ENCODE measurements at regions not wholly inside any gene's neighbourhood (a gene's known extent, or its start where the extent isn't known, plus 50 kb on each side); places are given as distances from the start of the nearest gene placed in this dataset.
"Not testable (repeated sequence)": the region's sequence is repeated elsewhere in the genome, so short reads cannot be mapped to it uniquely, and the experiment has no call there.

- H3K4me3 ChIP-seq (ENCODE audit: low read depth, low read length), result no peak overlapping the region
- no peaks in the 10 kb centered on the region for H3K27me3 ChIP-seq (ENCODE audit: control insufficient read depth, insufficient read depth, low read length)
- H3K36me3 ChIP-seq (ENCODE audit: control insufficient read depth, insufficient read depth, low read length), result no peaks in the 10 kb centered on the region
- DNase-seq (ENCODE audit: low read depth) (no peak), FAIRE-seq (no peak)
- no peak for TF ChIP-seq CTCF (IDR thresholded peaks at IDR 0.05; ENCODE audit: insufficient read depth, low read length, severe bottlenecking)
Measured at GRCh38 chrX:122115604-122116003, 1068.2 kb downstream of the GLUD2 start.

GRCh38 chrX:122119361-122119760 is 1064.7 kb upstream of the GRIA3 start:
- Histone ChIP-seq H3K36me3 (ENCODE audit: control insufficient read depth, insufficient read depth, low read length) (no peaks in the 10 kb centered on the region), H3K4me3 (ENCODE audit: low read depth, low read length) (no peak overlapping the region), H3K27me3 (ENCODE audit: control insufficient read depth, insufficient read depth, low read length) (no peaks in the 10 kb centered on the region)
- no peak for TF ChIP-seq CTCF (IDR thresholded peaks at IDR 0.05; ENCODE audit: insufficient read depth, low read length, severe bottlenecking)
- FAIRE-seq (no peak), DNase-seq (ENCODE audit: low read depth) (no peak)

GRCh38 chrX:122122274-122122673 is 1061.8 kb upstream of the GRIA3 start:
- H3K36me3 ChIP-seq (ENCODE audit: control insufficient read depth, insufficient read depth, low read length), result no peaks in the 10 kb centered on the region
- no peak for TF ChIP-seq CTCF (IDR thresholded peaks at IDR 0.05; ENCODE audit: insufficient read depth, low read length, severe bottlenecking)
- FAIRE-seq (no peak), DNase-seq (ENCODE audit: low read depth) (no peak)
- H3K4me3 ChIP-seq (ENCODE audit: low read depth, low read length), result no peak overlapping the region
- H3K27me3 ChIP-seq (ENCODE audit: control insufficient read depth, insufficient read depth, low read length), result no peaks in the 10 kb centered on the region

GRCh38 chrX:122133478-122133877 is 1050.6 kb upstream of the GRIA3 start:
- no peak for TF ChIP-seq CTCF (IDR thresholded peaks at IDR 0.05; ENCODE audit: insufficient read depth, low read length, severe bottlenecking)
- DNase-seq (ENCODE audit: low read depth) (no peak), FAIRE-seq (no peak)
- Histone ChIP-seq H3K27me3 (ENCODE audit: control insufficient read depth, insufficient read depth, low read length) (no peaks in the 10 kb centered on the region), H3K36me3 (ENCODE audit: control insufficient read depth, insufficient read depth, low read length) (no peaks in the 10 kb centered on the region), H3K4me3 (ENCODE audit: low read depth, low read length) (no peak overlapping the region)

- H3K4me3 ChIP-seq (ENCODE audit: low read depth, low read length), result no peak overlapping the region
- FAIRE-seq, result no peak
- no peak for DNase-seq (ENCODE audit: low read depth)
- H3K27me3 ChIP-seq (ENCODE audit: control insufficient read depth, insufficient read depth, low read length), result no peaks in the 10 kb centered on the region
- no peak for TF ChIP-seq CTCF (IDR thresholded peaks at IDR 0.05; ENCODE audit: insufficient read depth, low read length, severe bottlenecking)
- H3K36me3 ChIP-seq (ENCODE audit: control insufficient read depth, insufficient read depth, low read length), result no peaks in the 10 kb centered on the region
Measured at GRCh38 chrX:122134291-122134690, 1049.8 kb upstream of the GRIA3 start.

- FAIRE-seq, result no peak
Measured at GRCh38 chrX:122135070-122135469, 1049.0 kb upstream of the GRIA3 start.

GRCh38 chrX:122140219-122140618 is 1043.9 kb upstream of the GRIA3 start:
- FAIRE-seq, result not testable (repeated sequence)

More at GRCh38 chrX:122135070-122135469, 1049.0 kb upstream of the GRIA3 start:
- Histone ChIP-seq H3K36me3 (ENCODE audit: control insufficient read depth, insufficient read depth, low read length) (no peaks in the 10 kb centered on the region), H3K27me3 (ENCODE audit: control insufficient read depth, insufficient read depth, low read length) (no peaks in the 10 kb centered on the region), H3K4me3 (ENCODE audit: low read depth, low read length) (no peak overlapping the region)
- DNase-seq (ENCODE audit: low read depth), result no peak
- TF ChIP-seq CTCF (IDR thresholded peaks at IDR 0.05; ENCODE audit: insufficient read depth, low read length, severe bottlenecking), result no peak

More at GRCh38 chrX:122140219-122140618, 1043.9 kb upstream of the GRIA3 start:
- DNase-seq (ENCODE audit: low read depth); H3K4me3 ChIP-seq (ENCODE audit: low read depth, low read length); H3K27me3 ChIP-seq (ENCODE audit: control insufficient read depth, insufficient read depth, low read length); H3K36me3 ChIP-seq (ENCODE audit: control insufficient read depth, insufficient read depth, low read length): not testable (repeated sequence)
